ENCODE measurements at regions not wholly inside any gene's neighbourhood (a gene's known extent, or its start where the extent isn't known, plus 50 kb on each side); places are given as distances from the start of the nearest gene placed in this dataset.

DNA sequence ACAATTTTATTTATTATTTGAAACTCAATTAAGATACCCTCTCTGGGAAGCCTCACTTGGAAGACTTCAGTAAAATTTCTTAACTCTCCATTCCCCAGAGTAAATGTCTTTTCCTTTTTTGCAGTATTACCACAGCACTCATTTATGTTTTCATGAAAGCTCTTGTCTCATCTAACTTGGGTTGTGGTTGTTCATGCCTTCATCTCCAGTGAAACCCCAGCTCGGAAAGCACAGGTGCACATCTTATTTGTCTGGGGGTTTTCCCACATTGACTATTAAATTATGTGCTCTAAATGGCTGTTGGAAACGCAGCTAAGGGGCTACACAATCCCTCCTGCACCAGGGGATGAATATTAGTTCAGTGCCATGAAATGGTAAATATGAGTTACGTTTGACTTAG lies 954.2 kb upstream of the RAG2 start:
- TF ChIP-seq CTCF (IDR thresholded peaks at IDR 0.05), result no peak
- no peak for TF ChIP-seq POLR2A (IDR thresholded peaks at IDR 0.05)
